Hypothalamus (tissue), 51 donors: ENCODE measurements at regions not wholly inside any gene's neighbourhood (a gene's known extent, or its start where the extent isn't known, plus 50 kb on each side); places are given as distances from the start of the nearest gene placed in this dataset.
"Not testable (repeated sequence)": the region's sequence is repeated elsewhere in the genome, so short reads cannot be mapped to it uniquely, and the experiment has no call there.

Experiments used
- DNase-seq, 51 donors: peaks; one replicate each; lab custom pipeline; 2025; lab: John Stamatoyannopoulos, UW

DNA sequence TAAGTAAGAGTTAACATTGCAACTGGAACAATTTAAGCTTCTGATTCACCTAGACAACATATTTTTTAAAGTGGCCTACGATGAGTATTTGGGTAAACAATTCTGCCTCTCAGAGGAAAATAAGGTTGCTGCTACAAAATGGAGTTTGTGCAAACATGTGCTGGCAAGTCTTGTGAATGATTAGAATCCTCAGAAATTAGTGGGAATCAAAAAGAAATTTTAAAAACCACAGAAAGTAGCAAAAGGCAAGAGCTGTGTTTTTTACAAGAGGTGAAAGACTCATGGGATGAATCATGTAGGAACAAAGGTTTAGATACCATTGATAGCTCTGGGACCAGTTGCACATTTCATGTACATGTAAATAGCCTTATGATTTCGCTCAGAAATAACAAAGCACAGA is 561.6 kb downstream of the TAF11L14 start:
- no peak for DNase-seq

DNA sequence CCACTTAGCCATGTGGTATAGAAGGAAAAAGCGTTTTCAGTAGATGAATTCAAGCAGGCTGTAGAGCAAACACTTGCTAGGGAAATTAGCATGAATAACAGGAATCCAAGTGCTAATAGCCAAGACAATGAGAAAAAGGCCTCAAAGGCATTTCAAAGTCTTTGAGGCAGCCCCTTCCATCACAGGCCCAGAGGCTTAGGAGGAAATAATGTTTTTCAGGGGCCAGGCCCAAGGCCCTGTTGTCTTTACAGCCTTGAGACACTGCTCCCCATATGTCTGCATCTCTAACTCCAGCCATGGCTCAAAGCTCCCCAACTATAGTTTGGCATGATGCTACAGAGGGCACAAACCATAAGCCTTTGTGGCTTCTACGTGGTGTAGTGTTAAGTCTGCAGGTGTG is 563.5 kb downstream of the TAF11L14 start:
- DNase-seq = no peak

DNA sequence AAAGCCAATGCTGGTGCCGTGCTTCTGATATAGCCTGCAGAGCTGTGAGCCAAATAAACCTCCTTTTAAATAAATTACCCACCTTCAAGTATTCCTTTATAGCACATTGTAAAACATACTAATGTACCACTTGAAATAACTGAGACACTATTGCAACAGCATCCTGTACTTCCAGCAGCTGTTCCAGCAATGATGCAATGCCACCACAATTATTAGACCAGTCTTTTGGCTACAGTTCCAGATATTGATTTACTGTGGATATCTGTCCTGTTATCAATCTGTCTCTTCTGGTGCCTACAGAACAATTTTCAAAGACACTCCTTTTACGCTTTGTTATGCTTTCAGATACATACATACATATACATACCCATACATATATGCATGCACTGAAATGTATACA is 567.9 kb downstream of the TAF11L14 start:
- DNase-seq = no peak

DNA sequence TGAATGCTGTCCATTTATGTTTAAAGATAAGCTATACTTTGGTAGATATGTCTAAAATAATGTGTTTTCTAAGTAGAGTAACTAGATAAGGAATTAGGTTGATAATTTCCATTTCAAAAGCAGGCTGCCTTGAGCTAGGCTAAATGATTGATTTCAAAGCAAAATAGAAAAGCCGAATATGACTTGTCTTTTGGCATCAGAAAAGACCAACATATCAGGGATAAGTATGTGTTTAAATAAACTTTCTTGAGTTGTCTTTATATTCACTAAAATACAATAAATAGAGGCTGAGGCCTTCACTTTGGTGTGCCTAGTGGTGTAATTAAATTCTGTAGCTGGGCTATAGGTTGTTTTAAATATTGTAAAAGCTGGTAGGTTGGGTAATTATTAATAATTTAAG is 569.0 kb downstream of the TAF11L14 start:
- no peak for DNase-seq

DNA sequence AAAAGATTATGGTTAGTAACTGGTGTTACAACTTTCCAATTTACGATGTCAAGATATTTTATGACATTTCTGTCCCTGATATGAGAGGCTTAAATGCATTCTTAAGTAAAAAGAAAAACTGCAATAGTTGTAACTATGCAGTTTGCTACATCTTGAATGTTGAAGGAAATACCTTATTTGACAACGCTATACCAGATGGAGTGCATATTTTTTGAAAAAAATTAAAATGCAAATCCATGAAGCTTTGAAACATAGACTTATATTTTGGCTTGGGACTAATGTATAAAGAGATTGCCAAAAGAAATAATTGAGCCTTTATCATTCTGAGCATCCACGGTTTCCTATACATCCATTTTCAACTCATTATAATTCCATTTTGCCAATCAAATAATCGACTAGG is 579.4 kb downstream of the TAF11L14 start:
- no peak for DNase-seq

DNA sequence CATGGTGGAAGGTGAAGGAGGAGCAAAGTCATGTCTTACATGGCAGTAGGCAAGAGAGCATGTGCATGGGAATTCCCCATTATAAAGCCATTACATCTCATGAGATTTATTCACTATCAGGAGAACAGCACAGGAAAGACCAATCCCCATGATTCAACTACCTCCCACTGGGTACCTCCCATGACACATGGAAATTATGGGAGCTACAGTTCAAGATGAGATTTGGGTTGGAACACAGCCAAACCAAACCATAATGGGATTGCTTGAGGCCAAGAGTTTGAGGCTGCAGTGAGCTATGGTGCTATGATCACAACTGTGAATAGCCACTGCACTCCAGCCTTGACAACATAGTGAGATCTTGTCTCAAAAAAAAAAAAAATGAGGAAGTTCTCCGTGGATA is 581.8 kb downstream of the TAF11L14 start:
- DNase-seq = no peak

DNA sequence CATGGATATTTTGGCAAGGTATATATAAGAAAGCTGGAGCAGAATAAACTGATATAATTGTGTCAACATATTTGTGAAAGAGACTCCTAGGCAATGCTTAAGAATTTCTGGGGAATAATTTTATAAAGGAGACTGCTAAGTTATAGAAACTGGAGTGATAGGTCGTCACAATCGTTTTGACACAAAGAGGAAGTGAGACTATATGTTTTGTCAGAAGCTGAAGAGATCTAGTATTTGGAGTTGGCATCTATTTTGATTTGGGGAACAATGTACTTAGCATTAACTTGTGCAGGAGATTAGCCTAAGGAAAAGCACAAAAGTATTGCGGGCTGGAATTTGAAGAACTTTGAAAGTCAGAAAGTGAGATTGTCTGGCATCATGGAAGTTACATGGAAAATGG is 582.5 kb downstream of the TAF11L14 start:
- no peak for DNase-seq

DNA sequence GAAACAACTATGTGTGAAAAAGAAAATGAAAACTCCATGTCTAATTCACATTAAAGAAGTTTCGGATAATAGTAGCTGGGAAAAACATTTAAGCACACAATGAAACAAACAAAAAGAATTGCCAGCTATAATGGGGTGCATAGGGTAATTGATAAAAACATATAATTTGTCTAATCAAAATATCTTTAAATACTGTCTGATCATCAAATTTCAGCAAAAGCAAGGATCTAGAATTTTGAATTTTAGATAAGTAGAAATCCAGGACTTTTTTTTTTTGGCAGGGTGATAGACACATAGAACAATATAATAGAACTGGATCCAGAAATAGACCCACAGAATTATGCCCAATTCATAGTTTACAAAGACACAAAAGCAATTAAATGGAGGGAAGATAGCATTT is 585.0 kb downstream of the TAF11L14 start:
- DNase-seq = no peak

DNA sequence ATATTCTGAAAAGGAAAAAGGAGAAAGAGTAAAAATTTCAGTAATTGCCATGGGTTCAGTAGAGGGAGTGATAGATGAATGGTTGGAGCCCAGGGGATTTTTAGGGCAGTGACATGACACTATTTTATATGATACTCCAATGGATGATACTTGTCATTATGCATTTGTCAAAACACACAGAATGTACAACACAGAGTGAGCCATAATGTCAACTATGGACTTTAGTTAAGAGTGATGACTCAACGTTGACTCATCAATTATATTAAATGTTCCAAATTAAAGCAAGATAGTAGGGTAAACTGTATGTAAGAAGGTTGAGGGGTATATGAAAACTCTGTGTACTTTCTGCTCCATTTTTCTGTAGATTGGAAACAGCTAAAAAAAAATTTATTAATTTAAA is 586.4 kb downstream of the TAF11L14 start:
- DNase-seq = no peak

DNA sequence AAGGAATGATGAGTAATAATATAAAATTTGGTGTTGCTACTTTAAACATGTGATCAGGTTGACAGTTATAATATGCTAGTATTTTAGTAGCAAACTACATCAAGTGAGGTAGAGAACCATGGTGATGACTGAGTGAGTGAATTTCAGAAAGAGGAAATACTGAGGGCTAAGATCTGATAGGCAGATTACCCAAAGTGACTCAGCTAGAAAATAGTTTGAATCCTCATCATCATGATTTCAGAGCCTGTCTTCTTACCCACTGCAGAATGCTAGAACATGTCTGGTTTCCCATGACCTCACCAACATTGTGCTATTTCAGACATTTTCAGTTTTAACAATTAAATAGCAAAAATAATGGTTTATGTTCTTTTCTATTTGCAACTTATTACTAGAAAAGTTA is 602.1 kb downstream of the TAF11L14 start:
- no peak for DNase-seq

DNA sequence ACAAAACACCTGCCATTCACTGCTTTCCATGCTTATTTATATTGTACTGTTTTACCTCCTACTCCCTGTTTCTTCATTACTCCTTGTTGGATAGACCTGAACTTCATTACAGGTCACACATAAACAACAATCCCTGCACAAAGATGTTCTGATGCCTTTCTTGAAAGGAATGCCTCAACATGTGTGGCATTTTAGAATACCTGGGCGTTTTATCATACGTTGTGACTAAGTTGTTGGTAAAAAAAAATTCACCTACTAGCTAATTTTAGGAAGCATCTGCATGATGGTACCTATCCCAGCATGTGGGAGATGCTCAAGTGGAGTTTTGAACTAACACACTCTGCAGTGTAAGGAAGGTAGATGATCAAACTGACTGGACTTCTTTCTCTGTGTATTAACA is 604.1 kb downstream of the TAF11L14 start:
- no peak for DNase-seq

DNA sequence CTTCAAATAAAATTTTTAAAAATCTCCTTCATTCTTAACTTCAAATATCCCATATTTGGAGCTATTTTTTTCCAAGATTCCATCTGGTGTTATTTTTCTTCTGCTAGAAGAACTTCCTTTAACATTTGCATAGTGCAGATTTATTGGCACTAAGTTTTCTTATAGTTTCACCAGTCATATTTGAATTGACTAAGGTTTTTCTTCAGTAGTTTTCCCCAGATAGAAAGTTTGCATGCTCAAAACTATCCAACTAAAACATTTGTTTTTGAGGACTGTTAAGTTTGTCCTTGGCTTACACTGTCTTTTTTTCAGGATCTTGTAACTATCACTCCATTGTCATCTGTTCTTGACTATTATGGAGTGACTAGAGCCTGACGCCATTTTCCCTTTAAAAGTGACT is 606.7 kb downstream of the TAF11L14 start:
- no peak for DNase-seq

DNA sequence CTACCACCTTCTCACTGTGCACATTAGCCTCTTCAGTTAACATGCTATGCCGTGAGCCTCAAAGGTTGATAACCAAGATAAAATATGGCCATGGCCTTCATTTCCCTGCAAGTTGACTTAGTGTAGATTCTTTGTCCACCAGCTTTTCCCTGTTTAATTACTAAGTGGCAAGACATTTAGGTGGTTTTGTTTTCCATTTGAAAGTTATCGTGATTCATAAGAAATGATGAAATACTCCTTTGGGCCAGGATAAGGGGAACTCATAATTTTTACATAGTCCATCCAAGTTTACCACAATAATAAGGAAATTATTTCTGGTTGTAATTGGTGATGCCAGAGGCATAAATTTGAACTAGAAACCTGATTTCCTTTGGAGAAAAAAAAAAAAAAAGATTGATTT is 609.6 kb downstream of the TAF11L14 start:
- no peak for DNase-seq

DNA sequence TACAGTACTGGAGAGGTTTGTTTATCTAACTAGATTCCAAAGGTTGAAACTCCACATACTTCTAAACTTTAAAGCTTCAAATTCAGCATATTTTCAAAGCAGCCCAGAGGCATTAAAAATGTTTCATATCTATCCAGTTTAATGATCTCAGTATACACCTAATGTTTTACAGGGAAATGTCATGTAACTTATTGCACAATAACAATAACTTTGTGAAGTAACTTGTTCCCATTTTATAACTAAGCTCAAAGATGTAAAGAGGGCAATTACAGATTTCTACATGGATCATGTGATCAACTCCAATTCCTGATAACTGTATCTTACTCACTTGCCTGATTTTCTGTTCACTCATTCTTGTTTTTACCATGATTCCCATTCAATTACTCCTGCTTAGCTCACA is 610.0 kb downstream of the TAF11L14 start:
- no peak for DNase-seq

DNA sequence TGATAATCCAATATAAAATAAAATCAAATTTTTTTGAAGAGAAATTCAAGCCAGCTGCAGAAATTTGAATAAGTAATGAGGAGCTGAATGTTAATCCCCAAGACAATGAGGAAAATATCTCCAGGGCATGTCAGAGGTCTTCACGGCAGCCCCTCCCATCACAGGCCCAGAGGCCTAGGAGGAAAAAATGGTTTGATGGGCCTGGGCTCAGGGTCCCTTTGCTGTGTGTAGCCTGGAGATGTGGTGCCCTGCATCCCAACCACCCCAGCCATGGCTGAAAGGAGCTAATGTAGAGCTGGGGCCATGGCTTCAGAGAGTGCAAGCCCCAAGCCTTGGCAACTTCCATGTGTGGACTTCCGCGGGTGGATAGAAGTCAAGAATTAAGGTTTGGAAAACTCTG is 618.3 kb downstream of the TAF11L14 start:
- no peak for DNase-seq

DNA sequence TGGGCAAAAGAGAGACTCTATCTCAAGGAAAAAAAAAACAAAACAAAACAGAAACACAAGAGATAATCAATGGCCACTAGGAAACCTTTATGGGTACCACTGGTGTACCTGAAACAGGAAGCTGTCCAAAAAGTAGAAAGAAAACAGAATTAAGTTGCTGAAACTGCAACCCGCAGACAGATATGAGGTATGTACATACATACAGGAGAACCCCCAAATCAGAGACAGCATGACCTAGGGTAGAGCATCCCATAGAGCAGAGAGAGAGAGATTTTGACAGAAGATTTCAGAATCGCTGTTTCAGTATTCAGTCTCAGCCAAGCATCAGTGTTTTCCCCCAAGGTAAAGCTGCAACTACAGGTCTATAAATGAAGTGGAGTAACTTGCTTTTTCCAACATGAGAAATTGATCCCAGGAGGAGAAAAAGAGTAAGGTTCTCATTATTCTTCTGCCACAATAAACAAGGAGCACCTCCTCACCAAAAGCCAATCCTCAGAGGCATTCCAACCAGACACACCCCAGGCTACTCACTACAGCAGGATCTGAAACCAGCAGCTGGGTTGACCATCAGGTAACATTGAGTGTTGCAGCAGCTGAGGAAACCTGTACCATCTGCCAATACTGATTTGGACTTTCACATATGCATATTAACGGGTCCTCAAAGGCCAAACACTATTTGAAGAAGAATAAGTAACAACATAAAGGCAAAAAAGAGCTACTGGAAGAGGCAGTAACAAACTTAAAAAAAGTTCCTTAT is 630.0 kb downstream of the TAF11L14 start:
- no peak for DNase-seq

DNA sequence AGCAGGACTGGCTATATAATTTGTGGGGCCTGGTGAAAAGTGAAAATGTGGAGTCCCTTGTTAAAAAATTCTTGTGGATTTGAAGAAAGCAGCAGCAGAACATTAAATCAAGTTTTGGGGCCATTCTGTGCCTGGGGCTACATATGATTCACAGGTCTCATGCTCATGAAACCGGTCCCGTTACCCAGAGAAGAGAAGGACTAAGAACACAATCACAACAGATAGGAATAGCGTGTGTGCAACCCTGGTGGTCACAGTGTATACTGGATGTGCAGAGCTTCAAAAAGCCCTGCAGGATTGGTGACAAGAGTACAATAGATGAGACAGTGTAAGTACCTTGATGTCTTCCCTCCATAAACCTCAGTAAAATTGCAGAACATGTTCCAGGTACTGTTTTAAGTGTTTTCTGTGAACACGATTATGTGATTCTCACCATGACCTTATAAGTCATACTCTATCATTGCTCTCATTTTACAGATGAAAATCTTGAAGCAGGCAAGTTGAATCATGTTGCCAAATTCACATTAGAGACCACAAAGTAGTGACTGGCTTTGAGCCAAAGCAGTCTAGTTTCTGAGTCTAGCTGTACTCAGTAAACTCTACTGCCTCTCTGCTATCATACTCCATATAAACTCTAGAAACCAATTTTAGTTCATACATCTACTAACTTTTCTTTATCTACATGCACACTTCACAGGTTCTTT is 636.5 kb downstream of the TAF11L14 start:
- DNase-seq = no peak

DNA sequence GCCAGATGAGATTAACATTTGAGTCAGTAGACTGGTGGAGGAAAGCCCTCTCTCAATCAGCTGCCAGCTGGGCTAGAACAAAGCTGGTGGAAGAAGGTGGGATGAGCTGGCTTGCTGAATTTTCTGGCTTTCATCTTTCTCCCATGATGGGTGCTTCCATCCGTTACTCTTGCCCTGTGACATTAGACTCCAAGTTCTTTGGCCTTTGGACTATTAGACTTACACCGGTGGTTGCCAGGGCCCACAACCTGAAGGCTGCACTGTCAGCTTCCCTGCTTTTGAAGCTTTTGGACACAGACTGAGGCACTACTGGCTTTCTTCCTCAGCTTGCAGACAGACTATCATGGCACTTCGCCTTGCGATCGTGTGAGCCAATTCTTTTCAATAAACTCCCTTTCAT is 642.7 kb downstream of the TAF11L14 start:
- no peak for DNase-seq

DNA sequence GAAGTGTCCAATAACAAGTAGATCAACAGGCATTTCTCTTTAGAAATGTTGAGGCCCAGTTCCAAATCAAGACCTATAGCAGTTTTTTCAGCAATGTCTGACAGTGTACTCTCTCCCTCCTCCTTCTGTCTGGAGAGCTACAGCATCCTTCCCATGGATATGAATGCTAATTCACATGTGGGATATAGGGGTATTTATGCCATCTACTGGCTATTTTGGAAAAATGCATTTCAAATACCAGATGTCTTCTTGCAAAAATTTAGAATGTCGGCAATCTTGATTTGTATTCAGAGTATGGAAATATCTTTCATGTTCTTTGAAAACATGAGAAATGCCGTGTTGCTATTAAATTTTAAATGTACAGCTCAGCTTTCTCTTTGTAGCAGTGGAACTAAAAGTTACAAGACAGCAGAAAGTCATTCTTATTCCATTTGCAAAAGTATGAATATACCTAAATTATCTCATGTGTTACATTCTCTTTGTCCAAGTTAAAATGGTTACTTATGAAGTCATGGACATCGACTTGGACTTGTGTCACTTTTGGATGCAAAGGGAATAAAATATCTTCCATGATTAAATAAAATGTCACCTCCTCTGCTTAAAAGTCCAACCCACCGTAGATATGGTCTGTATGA is 647.8 kb downstream of the TAF11L14 start:
- DNase-seq = no peak

DNA sequence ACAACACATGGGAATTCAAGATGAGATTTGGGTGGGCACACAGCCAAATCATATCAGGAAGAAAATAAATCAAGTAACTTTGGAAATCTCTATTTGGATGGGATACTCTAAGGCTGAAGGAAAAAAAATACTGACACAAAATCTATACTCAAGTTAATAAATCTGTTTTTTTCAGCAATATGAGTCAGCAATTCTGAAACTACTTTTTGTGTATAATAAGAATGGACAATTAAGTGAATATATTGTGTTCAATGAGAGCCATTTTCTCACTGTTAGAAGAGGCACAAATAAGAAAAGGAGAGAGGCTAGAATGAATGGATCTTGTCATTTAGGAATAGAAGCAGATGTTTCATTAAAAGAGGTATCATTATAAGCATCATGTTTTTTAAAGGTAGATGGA is 651.0 kb downstream of the TAF11L14 start:
- no peak for DNase-seq

DNA sequence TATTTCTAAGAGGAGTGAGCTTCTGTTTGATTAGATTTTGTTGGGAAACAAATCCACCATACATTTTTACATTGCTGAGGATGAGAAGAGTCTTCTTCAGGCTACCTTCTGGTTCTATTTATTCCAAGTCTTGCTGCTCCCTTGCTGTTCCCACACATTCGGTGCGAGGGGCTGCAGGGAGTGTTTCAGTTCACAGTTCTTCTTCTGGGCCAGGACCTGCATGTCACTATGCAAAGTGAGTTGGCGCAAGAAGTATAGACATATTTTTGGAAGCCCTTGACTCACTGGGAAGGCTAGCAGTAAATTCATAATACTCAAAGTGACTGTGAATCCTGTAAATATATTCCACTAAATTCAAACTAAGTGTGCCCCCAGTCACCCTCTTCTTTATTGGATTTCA is 657.9 kb downstream of the TAF11L14 start:
- DNase-seq = no peak

DNA sequence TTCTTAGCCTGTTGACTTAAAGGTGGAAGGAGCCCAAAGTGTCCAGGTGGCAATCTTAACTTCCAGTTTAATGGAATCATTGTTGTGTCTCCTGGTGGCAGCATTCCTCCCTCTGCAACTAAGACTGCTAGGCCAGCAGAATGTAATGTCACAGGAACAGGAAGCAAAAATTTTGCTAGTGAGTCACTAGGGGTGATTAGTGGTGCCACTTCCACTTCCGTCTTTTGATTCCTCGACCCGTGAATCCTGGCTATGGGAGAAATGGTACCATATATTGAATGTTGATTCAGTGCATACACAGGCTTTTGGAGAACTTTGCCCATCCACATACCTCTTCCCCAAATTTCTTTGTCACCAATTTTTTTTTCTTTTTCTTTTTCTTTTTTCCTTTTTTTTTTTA is 661.4 kb downstream of the TAF11L14 start:
- not testable (repeated sequence) for DNase-seq
